GM12892 (cell line): ENCODE measurements at regions not wholly inside any gene's neighbourhood (a gene's known extent, or its start where the extent isn't known, plus 50 kb on each side); places are given as distances from the start of the nearest gene placed in this dataset.
"Not testable (repeated sequence)": the region's sequence is repeated elsewhere in the genome, so short reads cannot be mapped to it uniquely, and the experiment has no call there.

Experiments used
- POLR2A ChIP-seq: IDR thresholded peaks from 2 replicates; pipeline ENCODE4 v1.6.1; 2011; ENCODE audit warnings: low read depth, low read length, control low read depth
- POLR2AphosphoS5 ChIP-seq: IDR thresholded peaks from 2 replicates; pipeline ENCODE4 v1.6.1; 2011; ENCODE audit warnings: low read depth, low read length, control low read depth

- not testable (repeated sequence) for TF ChIP-seq POLR2A, POLR2AphosphoS5
These were observed 194.2 kb downstream of the ZFP64 start for GRCh38 chr20:51997281-51997936.
